K562 (cell line): ENCODE measurements at regions not wholly inside any gene's neighbourhood (a gene's known extent, or its start where the extent isn't known, plus 50 kb on each side); places are given as distances from the start of the nearest gene placed in this dataset.

Source experiments
- ARHGAP35 ChIP-seq: fragments of 450-650 bp; IDR thresholded peaks from 2 replicates; pipeline ENCODE4 v1.6.1; 2018; ENCODE audit not compliant: partially characterized antibody
- CTCFL ChIP-seq: IDR thresholded peaks from 2 replicates; pipeline ENCODE4 v1.6.1; 2011; ENCODE audit warnings: borderline replicate concordance, low read depth, mild to moderate bottlenecking, moderate library complexity, low read length; ENCODE audit not compliant: insufficient read depth, poor library complexity, severe bottlenecking
- ERF ChIP-seq: fragments of 450-650 bp; formaldehyde crosslinking; IDR thresholded peaks from 2 replicates; pipeline ENCODE4 v1.4.0; 2020; ENCODE audit warnings: mild to moderate bottlenecking, mixed read lengths
- FOXJ3 ChIP-seq: sonication (generic); formaldehyde crosslinking; IDR thresholded peaks from 2 replicates; pipeline ENCODE4 v1.4.0; 2020; ENCODE audit warnings: mild to moderate bottlenecking, missing genetic modification reagents
- FOXK2 ChIP-seq, 2 experiments: fragments of 450-650 bp; IDR thresholded peaks in 1 of 2; conservative IDR thresholded peaks in 1 of 2; 2 replicates each; pipeline ENCODE4 v1.6.1; 2016; ENCODE audit warnings: low read depth in 2 of 2, mild to moderate bottlenecking in 1 of 2
- HMGN3 ChIP-seq: IDR thresholded peaks from 2 replicates; pipeline ENCODE4 v1.6.1; 2011; ENCODE audit warnings: borderline replicate concordance, low read depth, mild to moderate bottlenecking, mixed read lengths, low read length; ENCODE audit not compliant: insufficient read length; ENCODE audit errors: extremely low read depth
- HNRNPH1 ChIP-seq: fragments of 200-400 bp; formaldehyde crosslinking; optimal IDR thresholded peaks from 2 replicates; pipeline ENCODE3; 2017; ENCODE audit warnings: low read depth, mild to moderate bottlenecking, low read length, moderate library complexity
- HNRNPUL1 ChIP-seq: fragments of 200-400 bp; formaldehyde crosslinking; IDR thresholded peaks from 2 replicates; pipeline ENCODE4 v1.6.1; 2017; ENCODE audit warnings: low read length
- IFI16 ChIP-seq: fragments of 250-450 bp; sonication (Bioruptor Pico); IDR thresholded peaks from 2 replicates; pipeline ENCODE4 v2.1.2; 2022; ENCODE audit warnings: mild to moderate bottlenecking, inconsistent platforms
- MAZ ChIP-seq, 2 experiments: fragments of 450-650 bp in 1 of 2; sonication (generic) in 1 of 2; formaldehyde crosslinking; IDR thresholded peaks in 1 of 2; conservative IDR thresholded peaks in 1 of 2; 2 replicates each; pipeline versions ENCODE4 v1.4.0 to v1.5.0; 2020; ENCODE audit warnings: mild to moderate bottlenecking in 1 of 2, missing genetic modification reagents in 1 of 2
- NFATC3 ChIP-seq: fragments of 450-650 bp; IDR thresholded peaks from 2 replicates; pipeline ENCODE4 v1.6.1; 2017; ENCODE audit warnings: mild to moderate bottlenecking
- RCOR1 ChIP-seq, 2 experiments: IDR thresholded peaks; 2 replicates each; pipeline ENCODE4 v1.6.1; 2012; ENCODE audit warnings: low read depth in 2 of 2, low read length in 2 of 2, borderline replicate concordance in 1 of 2, improper control_type of control experiment in 1 of 2
- RFX1 ChIP-seq: fragments of 450-650 bp; IDR thresholded peaks from 2 replicates; pipeline ENCODE4 v1.6.1; 2016; ENCODE audit warnings: mild to moderate bottlenecking, moderate library complexity
- SNIP1 ChIP-seq: fragments of 450-650 bp; IDR thresholded peaks from 2 replicates; pipeline ENCODE4 v1.7.1; 2017; ENCODE audit warnings: low read depth, mild to moderate bottlenecking
- TBP ChIP-seq: optimal IDR thresholded peaks from 2 replicates; pipeline ENCODE3; 2011; ENCODE audit warnings: low read depth, low read length, improper control_type of control experiment
- TCF7 ChIP-seq: sonication (generic); IDR thresholded peaks from 2 replicates; pipeline ENCODE4 v1.6.1; 2016; ENCODE audit warnings: antibody characterized with exemption, borderline replicate concordance
- TFAP4 ChIP-seq: sonication (generic); formaldehyde crosslinking; IDR thresholded peaks from 2 replicates; pipeline ENCODE4 v1.8.0; 2022; ENCODE audit warnings: missing genetic modification reagents, mild to moderate bottlenecking, moderate library complexity, borderline replicate concordance
- XRCC5 ChIP-seq: fragments of 200-400 bp; formaldehyde crosslinking; IDR thresholded peaks from 2 replicates; pipeline ENCODE4 v1.6.1; 2017; ENCODE audit warnings: low read depth, mild to moderate bottlenecking, low read length
- ZNF143 ChIP-seq: sonication (generic); formaldehyde crosslinking; IDR thresholded peaks from 2 replicates; pipeline ENCODE4 v1.9.0; 2022; ENCODE audit warnings: mild to moderate bottlenecking, missing genetic modification reagents
- ZNF24 ChIP-seq: fragments of 450-650 bp; IDR thresholded peaks from 2 replicates; pipeline ENCODE4 v1.6.1; 2016
- ZNF280B ChIP-seq: fragments of 250-450 bp; sonication (Bioruptor Pico); IDR thresholded peaks from 2 replicates; pipeline ENCODE4 v1.5.1; 2021; ENCODE audit warnings: mild to moderate bottlenecking
- ZNF785 ChIP-seq: fragments of 250-450 bp; sonication (Bioruptor Pico); IDR thresholded peaks from 2 replicates; pipeline ENCODE4 v1.4.0; 2020; ENCODE audit warnings: mild to moderate bottlenecking
- TF ChIP-seq, protein P1 (sequence below), 2 experiments: IDR thresholded peaks; 2 replicates each; pipeline ENCODE4 v1.6.1; 2011; ENCODE audit warnings: borderline replicate concordance in 1 of 2, control low read depth in 1 of 2, low read depth in 1 of 2, low read length in 1 of 2, mild to moderate bottlenecking in 1 of 2, mixed read lengths in 1 of 2, moderate library complexity in 1 of 2; ENCODE audit not compliant: insufficient read depth in 1 of 2, insufficient read length in 1 of 2, poor library complexity in 1 of 2, severe bottlenecking in 1 of 2; ENCODE audit errors: extremely low read depth in 1 of 2

GRCh38 chr6:15904651-15905376, 224.1 kb upstream of the MYLIP start (continued):
- TF ChIP-seq CTCFL (no peak), HMGN3 (no peak), FOXJ3 (CRISPR knock-in tag) (no peak), ZNF785 (CRISPR knock-in tag) (peak; percentile 90), TFAP4 (CRISPR knock-in tag) (no peak), ZNF24 (no peak), NFATC3 (no peak), ARHGAP35 (no peak), HNRNPUL1 (no peak), TCF7 (no peak), RCOR1 (IDR thresholded peaks at IDR 0.05; ENCODE audit: borderline replicate concordance in 1 of 2, low read depth in 2 of 2, low read length in 2 of 2) (no peak), XRCC5 (no peak), ZNF143 (CRISPR knock-in tag) (no peak), RFX1 (no peak), ERF (peak; percentile 98), TBP (no peak), IFI16 (CRISPR knock-in tag) (peak; percentile 96), MAZ (CRISPR knock-in tag; conservative IDR thresholded peaks at IDR 0.05 in 1 of 2, IDR thresholded peaks at IDR 0.05 in 1 of 2) (peak in 1 of 2 experiments; percentile 98; a peak in 2 of 4 replicates), FOXK2 (conservative IDR thresholded peaks at IDR 0.05 in 1 of 2, IDR thresholded peaks at IDR 0.05 in 1 of 2; ENCODE audit: low read depth in 2 of 2) (no peak), ZNF280B (CRISPR knock-in tag) (peak; percentile 94), SNIP1 (no peak), HNRNPH1 (no peak)
- TF ChIP-seq, protein P1, sequence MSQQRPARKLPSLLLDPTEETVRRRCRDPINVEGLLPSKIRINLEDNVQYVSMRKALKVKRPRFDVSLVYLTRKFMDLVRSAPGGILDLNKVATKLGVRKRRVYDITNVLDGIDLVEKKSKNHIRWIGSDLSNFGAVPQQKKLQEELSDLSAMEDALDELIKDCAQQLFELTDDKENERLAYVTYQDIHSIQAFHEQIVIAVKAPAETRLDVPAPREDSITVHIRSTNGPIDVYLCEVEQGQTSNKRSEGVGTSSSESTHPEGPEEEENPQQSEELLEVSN (IDR thresholded peaks at IDR 0.05; ENCODE audit: borderline replicate concordance in 1 of 2, extremely low read depth in 1 of 2, insufficient read depth in 1 of 2, insufficient read length in 1 of 2, low read depth in 1 of 2, low read length in 1 of 2, poor library complexity in 1 of 2, severe bottlenecking in 1 of 2), result no peak
